Endothelial cell of umbilical vein (primary cell): ENCODE measurements at regions not wholly inside any gene's neighbourhood (a gene's known extent, or its start where the extent isn't known, plus 50 kb on each side); places are given as distances from the start of the nearest gene placed in this dataset.

Experiments
- CTCF ChIP-seq, 2 donors: IDR thresholded peaks; 1 replicate in 1 of 2; 2 replicates in 1 of 2; pipeline ENCODE4 v1.5.1; 2011; ENCODE audit warnings: low read length in 2 of 2, mild to moderate bottlenecking in 2 of 2, moderate library complexity in 2 of 2, control low read depth in 1 of 2, inconsistent platforms in 1 of 2, low read depth in 1 of 2; ENCODE audit not compliant: insufficient read depth in 1 of 2; ENCODE audit errors: extremely low read depth in 1 of 2
- FOS ChIP-seq: IDR thresholded peaks from 2 replicates; pipeline ENCODE4 v1.6.1; 2011; ENCODE audit warnings: mild to moderate bottlenecking, low read length, moderate library complexity, borderline replicate concordance; ENCODE audit not compliant: insufficient read depth
- POLR2A ChIP-seq: IDR thresholded peaks from 2 replicates; pipeline ENCODE4 v1.6.1; 2012; ENCODE audit warnings: low read depth, mild to moderate bottlenecking, control low read depth, low read length

GRCh38 chr13:37382146-37382545 is 216.4 kb downstream of the POSTN start:
- TF ChIP-seq POLR2A (no peak), CTCF (IDR thresholded peaks at IDR 0.05; ENCODE audit: extremely low read depth in 1 of 2, insufficient read depth in 1 of 2, low read depth in 1 of 2, low read length in 2 of 2) (no peak), FOS (no peak)
